Tibial nerve (tissue), 4 donors: ENCODE measurements at regions not wholly inside any gene's neighbourhood (a gene's known extent, or its start where the extent isn't known, plus 50 kb on each side); places are given as distances from the start of the nearest gene placed in this dataset.

Experiments used
- DNase-seq, 2 donors: peaks; one replicate each; pipeline ENCODE4 v3.0.0-alpha.2; 2019; ENCODE audit warnings: low spot score in 2 of 2
- H3K27ac ChIP-seq, 4 donors: fragments of 200-600 bp; sonication (generic) in 3 of 4; one replicate each; pipeline ENCODE4 v1.5.1; 2017 to 2019; ENCODE audit warnings: mild to moderate bottlenecking in 1 of 4
- H3K27me3 ChIP-seq, 2 donors: fragments of 200-600 bp; sonication (generic) in 1 of 2; one replicate each; pipeline versions ENCODE4 v1.5.1 to v1.6.0; 2017 to 2019
- H3K36me3 ChIP-seq, 3 donors: fragments of 200-600 bp; sonication (generic); one replicate each; pipeline ENCODE4 v1.5.1; 2018 to 2019
- H3K4me1 ChIP-seq, 4 donors: fragments of 200-600 bp; sonication (generic) in 3 of 4; one replicate each; pipeline ENCODE4 v1.5.1; 2017 to 2019
- H3K4me3 ChIP-seq, 4 donors: fragments of 200-600 bp; sonication (generic) in 3 of 4; one replicate each; pipeline ENCODE4 v1.5.1; 2017 to 2019; ENCODE audit warnings: mild to moderate bottlenecking in 1 of 4, moderate library complexity in 1 of 4
- H3K9me3 ChIP-seq, 4 donors: fragments of 200-600 bp; sonication (generic) in 3 of 4; one replicate each; pipeline ENCODE4 v1.5.1; 2017 to 2019
- CTCF ChIP-seq, 5 experiments: fragments of 200-600 bp in 3 of 5; fragments of 450-650 bp in 2 of 5; sonication (generic) in 3 of 5; IDR thresholded peaks; one replicate each; pipeline ENCODE4 v1.5.1; 2016 to 2019; ENCODE audit warnings: antibody characterized with exemption in 5 of 5, mild to moderate bottlenecking in 3 of 5, moderate library complexity in 2 of 5
- EP300 ChIP-seq, 2 donors: sonication (generic); formaldehyde crosslinking; IDR thresholded peaks; one replicate each; pipeline ENCODE4 v1.6.1; 2017; ENCODE audit warnings: antibody characterized with exemption in 2 of 2, mild to moderate bottlenecking in 1 of 2
- POLR2A ChIP-seq, 2 donors: fragments of 450-650 bp; IDR thresholded peaks; one replicate each; pipeline ENCODE4 v1.6.1; 2017; ENCODE audit warnings: antibody characterized with exemption in 2 of 2, mild to moderate bottlenecking in 2 of 2, moderate library complexity in 2 of 2
- WGBS, 2 donors: methylation state at CpG; one replicate each; pipeline ENCODE4 v1.1.5; 2018; 5-methylcytosine and 5-hydroxymethylcytosine counted together

- WGBS, 2 donors, result 27 to 40% methylated on average over 2 of the region's 2 CpGs
- no peak for TF ChIP-seq CTCF (IDR thresholded peaks at IDR 0.05)
- no peak for TF ChIP-seq EP300 (IDR thresholded peaks at IDR 0.05)
- no peak for TF ChIP-seq POLR2A (IDR thresholded peaks at IDR 0.05)
- no peaks in the 10 kb centered on the region for H3K27me3 ChIP-seq
- no peak for DNase-seq
- H3K27ac ChIP-seq, result no peak overlapping the region
- no peaks in the 10 kb centered on the region for H3K4me1 ChIP-seq
- no peaks in the 10 kb centered on the region for H3K36me3 ChIP-seq
- no peaks in the 10 kb centered on the region for H3K9me3 ChIP-seq
- H3K4me3 ChIP-seq, result no peak overlapping the region
Measured at GRCh38 chr6:145025488-145025887, 709.8 kb downstream of the EPM2A start.

GRCh38 chr6:145026267-145026679, 709.0 kb downstream of the EPM2A start:
- Histone ChIP-seq H3K27me3 (no peaks in the 10 kb centered on the region), H3K9me3 (no peaks in the 10 kb centered on the region), H3K27ac (no peak overlapping the region), H3K4me1 (no peaks in the 10 kb centered on the region), H3K36me3 (no peaks in the 10 kb centered on the region), H3K4me3 (no peak overlapping the region)
- no peak for DNase-seq
- TF ChIP-seq POLR2A (IDR thresholded peaks at IDR 0.05) (no peak), EP300 (IDR thresholded peaks at IDR 0.05) (no peak), CTCF (IDR thresholded peaks at IDR 0.05) (no peak)
- 72 to 85% methylated on average over 2 of the region's 2 CpGs for WGBS, 2 donors

GRCh38 chr6:145028144-145028818, 707.0 kb downstream of the EPM2A start:
- WGBS, 2 donors, result 47 to 48% methylated on average over 4 of the region's 4 CpGs
- H3K4me3 ChIP-seq, result no peak overlapping the region
- TF ChIP-seq CTCF (IDR thresholded peaks at IDR 0.05), result peak in 4 of 5 experiments; percentile 13 to 28 (median 20)
- no peak for TF ChIP-seq EP300 (IDR thresholded peaks at IDR 0.05)
- no peak for TF ChIP-seq POLR2A (IDR thresholded peaks at IDR 0.05)
- no peaks in the 10 kb centered on the region for H3K36me3 ChIP-seq
- no peaks in the 10 kb centered on the region for H3K27me3 ChIP-seq
- no peaks in the 10 kb centered on the region for H3K9me3 ChIP-seq
- no peaks in the 10 kb centered on the region for H3K4me1 ChIP-seq
- H3K27ac ChIP-seq, result no peak overlapping the region
- no peak for DNase-seq

- Histone ChIP-seq H3K27ac (no peak overlapping the region), H3K27me3 (no peaks in the 10 kb centered on the region), H3K36me3 (no peaks in the 10 kb centered on the region), H3K9me3 (no peaks in the 10 kb centered on the region), H3K4me3 (no peak overlapping the region), H3K4me1 (no peaks in the 10 kb centered on the region)
- TF ChIP-seq POLR2A (IDR thresholded peaks at IDR 0.05) (no peak), CTCF (IDR thresholded peaks at IDR 0.05) (no peak), EP300 (IDR thresholded peaks at IDR 0.05) (no peak)
- no peak for DNase-seq
- 65 to 74% methylated on average over 2 of the region's 2 CpGs for WGBS, 2 donors
Measured at GRCh38 chr6:145031001-145031400, 704.3 kb downstream of the EPM2A start.

GRCh38 chr6:145031962-145032361, 703.4 kb downstream of the EPM2A start:
- WGBS, 2 donors, result 69 to 90% methylated on average over 4 of the region's 4 CpGs
- Histone ChIP-seq H3K4me3 (no peak overlapping the region), H3K4me1 (no peaks in the 10 kb centered on the region), H3K27me3 (no peaks in the 10 kb centered on the region), H3K36me3 (no peaks in the 10 kb centered on the region), H3K27ac (no peak overlapping the region), H3K9me3 (no peaks in the 10 kb centered on the region)
- TF ChIP-seq EP300 (IDR thresholded peaks at IDR 0.05), result no peak
- no peak for TF ChIP-seq POLR2A (IDR thresholded peaks at IDR 0.05)
- no peak for TF ChIP-seq CTCF (IDR thresholded peaks at IDR 0.05)
- DNase-seq, result no peak
